Astrocyte of the cerebellum (primary cell): ENCODE measurements at regions not wholly inside any gene's neighbourhood (a gene's known extent, or its start where the extent isn't known, plus 50 kb on each side); places are given as distances from the start of the nearest gene placed in this dataset.

Experiments
- DNase-seq: peaks from one replicate; pipeline ENCODE4 v3.0.0-alpha.2; 2011; ENCODE audit warnings: low read depth
- H3K4me3 ChIP-seq: 2 replicates; pipeline ENCODE4 v1.5.1; 2011; ENCODE audit warnings: mild to moderate bottlenecking, low read depth, low read length, moderate library complexity
- in situ Hi-C: cut with HindIII; loops from 2 replicates; pipeline ENCODE4 v1.10.0; 2017; ENCODE audit warnings: low sequenced_read_pairs
- TF ChIP-seq, protein P1 (sequence below): IDR thresholded peaks from 2 replicates; pipeline ENCODE4 v1.5.1; 2012; ENCODE audit warnings: low read length, low read depth, moderate library complexity, mild to moderate bottlenecking; ENCODE audit errors: missing control alignments

GRCh38 chr7:12779947-12780346, 92.5 kb downstream of the ARL4A start:
- no peak for DNase-seq
- TF ChIP-seq, protein P1, sequence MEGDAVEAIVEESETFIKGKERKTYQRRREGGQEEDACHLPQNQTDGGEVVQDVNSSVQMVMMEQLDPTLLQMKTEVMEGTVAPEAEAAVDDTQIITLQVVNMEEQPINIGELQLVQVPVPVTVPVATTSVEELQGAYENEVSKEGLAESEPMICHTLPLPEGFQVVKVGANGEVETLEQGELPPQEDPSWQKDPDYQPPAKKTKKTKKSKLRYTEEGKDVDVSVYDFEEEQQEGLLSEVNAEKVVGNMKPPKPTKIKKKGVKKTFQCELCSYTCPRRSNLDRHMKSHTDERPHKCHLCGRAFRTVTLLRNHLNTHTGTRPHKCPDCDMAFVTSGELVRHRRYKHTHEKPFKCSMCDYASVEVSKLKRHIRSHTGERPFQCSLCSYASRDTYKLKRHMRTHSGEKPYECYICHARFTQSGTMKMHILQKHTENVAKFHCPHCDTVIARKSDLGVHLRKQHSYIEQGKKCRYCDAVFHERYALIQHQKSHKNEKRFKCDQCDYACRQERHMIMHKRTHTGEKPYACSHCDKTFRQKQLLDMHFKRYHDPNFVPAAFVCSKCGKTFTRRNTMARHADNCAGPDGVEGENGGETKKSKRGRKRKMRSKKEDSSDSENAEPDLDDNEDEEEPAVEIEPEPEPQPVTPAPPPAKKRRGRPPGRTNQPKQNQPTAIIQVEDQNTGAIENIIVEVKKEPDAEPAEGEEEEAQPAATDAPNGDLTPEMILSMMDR: no peak
- no peak overlapping the region for H3K4me3 ChIP-seq
- in situ Hi-C loops: no loop called here

DNA sequence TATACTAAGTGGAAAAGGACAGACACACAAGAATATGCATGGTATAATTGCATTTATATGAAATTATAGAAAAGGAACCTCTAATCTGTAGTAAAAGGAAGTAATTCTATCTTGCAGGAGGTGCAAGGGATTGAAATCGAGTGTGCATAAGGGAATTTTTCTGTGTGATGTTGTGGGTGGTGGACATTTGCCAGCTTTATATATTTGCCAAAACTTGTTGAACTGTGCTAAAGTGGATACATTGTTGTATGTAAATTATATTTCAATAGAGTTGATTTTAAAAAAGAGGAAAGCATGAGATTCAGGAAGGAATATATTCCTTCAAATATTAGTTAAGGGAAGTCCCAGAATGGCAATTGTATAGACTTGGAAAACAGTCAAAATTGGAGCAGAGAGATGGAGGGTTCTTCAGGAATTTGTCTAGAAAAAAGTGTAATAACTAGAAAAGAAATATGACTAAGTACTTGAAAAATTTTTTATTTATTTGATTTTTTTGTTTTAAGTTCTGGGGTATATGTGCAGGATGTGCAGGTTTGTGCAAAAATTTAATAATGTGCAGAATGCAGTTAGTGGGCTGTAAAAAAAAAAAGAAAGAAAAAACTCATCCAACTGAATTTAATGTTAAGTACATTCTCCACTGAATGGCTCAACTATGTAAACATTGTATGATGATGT, 96.1 kb downstream of the ARL4A start:
- DNase-seq: peak; percentile 42
- no peak overlapping the region for H3K4me3 ChIP-seq
- TF ChIP-seq, protein P1: no peak
- in situ Hi-C loops: no loop called here

GRCh38 chr7:12785473-12785872, 98.0 kb downstream of the ARL4A start:
- TF ChIP-seq, protein P1: no peak
- in situ Hi-C loops: no loop called here
- DNase-seq: no peak
- H3K4me3 ChIP-seq: no peak overlapping the region

DNA sequence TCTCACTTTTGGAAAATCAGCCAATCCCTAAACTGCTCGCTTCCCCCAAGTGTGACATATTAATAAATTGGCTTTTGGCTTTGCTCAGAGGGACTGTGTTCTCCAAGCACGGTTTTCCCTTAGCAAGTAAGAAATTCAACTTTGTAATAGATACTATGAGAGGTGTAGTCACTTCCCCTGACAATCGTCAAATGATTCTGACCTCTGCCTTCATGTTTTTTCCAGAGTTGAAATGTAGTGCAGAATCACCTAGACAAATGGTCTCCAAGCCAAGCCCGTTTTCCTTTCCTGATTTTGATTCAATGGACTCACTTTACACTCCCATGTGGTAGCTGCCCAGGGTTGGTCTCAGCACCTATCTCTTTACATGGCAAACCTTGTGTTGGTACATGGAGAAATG, 99.1 kb downstream of the ARL4A start:
- TF ChIP-seq, protein P1: no peak
- no peak overlapping the region for H3K4me3 ChIP-seq
- in situ Hi-C loops: no loop called here
- DNase-seq: no peak

GRCh38 chr7:12788171-12788570, 100.7 kb downstream of the ARL4A start:
- in situ Hi-C loops: no loop called here
- TF ChIP-seq, protein P1: no peak
- no peak for DNase-seq
- no peak overlapping the region for H3K4me3 ChIP-seq

DNA sequence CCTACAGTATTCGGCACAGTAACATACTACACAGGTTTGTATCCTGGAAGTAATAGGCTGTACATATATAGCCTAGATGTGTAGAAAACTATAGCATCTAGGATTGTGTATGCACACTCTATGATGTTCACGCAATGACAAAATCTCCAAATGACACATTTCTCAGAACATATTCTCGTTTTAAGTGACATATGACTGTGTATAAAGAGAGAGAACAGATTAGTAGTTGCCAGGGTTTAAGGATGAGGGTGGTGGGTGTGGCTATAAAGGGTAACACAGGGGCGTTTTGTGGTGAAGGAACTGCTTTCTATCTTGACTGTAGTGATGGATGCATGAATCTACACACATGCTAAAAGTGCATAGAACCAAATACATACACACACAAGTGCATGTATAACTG, 101.2 kb downstream of the ARL4A start:
- TF ChIP-seq, protein P1: no peak
- in situ Hi-C loops: no loop called here
- no peak overlapping the region for H3K4me3 ChIP-seq
- DNase-seq: no peak

- in situ Hi-C loops: no loop called here
- no peak for DNase-seq
- no peak overlapping the region for H3K4me3 ChIP-seq
- TF ChIP-seq, protein P1: no peak
Measured at GRCh38 chr7:12794722-12795302, 107.4 kb downstream of the ARL4A start.
